Activated B cell treated with CpG ODN at 0.5 μM for 24 hours (primary cell): ENCODE measurements at regions not wholly inside any gene's neighbourhood (a gene's known extent, or its start where the extent isn't known, plus 50 kb on each side); places are given as distances from the start of the nearest gene placed in this dataset.

Experiments
- ATAC-seq: fragments of 200-7000 bp; cut with Tn5 transposase; one replicate; pipeline ENCODE4 v1.10.0; 2021; ENCODE audit warnings: low read depth, mild to moderate bottlenecking, moderate library complexity
- CTCF ChIA-PET: fragments of 350-600 bp; sonication (Branson Sonifier 250); formaldehyde crosslinking; loops from one replicate; lab custom pipeline; 2021; ENCODE audit warnings: antibody characterized with exemption; lab: Charles Lee
- POLR2A ChIA-PET: fragments of 350-600 bp; sonication (Branson Sonifier 250); formaldehyde crosslinking; loops from one replicate; lab custom pipeline; 2021; ENCODE audit warnings: antibody characterized with exemption; lab: Charles Lee
- DNase-seq: peaks from one replicate; pipeline ENCODE4 v3.0.0; 2022
- H3K27ac Mint-ChIP-seq: one replicate; pipeline ENCODE4 v1.8.0; 2020; ENCODE audit warnings: mixed read lengths
- H3K27me3 Mint-ChIP-seq: one replicate; pipeline ENCODE4 v1.8.0; 2021; ENCODE audit warnings: mixed read lengths
- H3K36me3 Mint-ChIP-seq: one replicate; pipeline ENCODE4 v1.8.0; 2021; ENCODE audit warnings: low read depth, mixed read lengths
- H3K4me1 Mint-ChIP-seq: one replicate; pipeline ENCODE4 v1.8.0; 2021; ENCODE audit warnings: mixed read lengths
- H3K4me3 Mint-ChIP-seq: one replicate; pipeline ENCODE4 v1.8.0; 2020; ENCODE audit warnings: mild to moderate bottlenecking, mixed read lengths
- H3K9me3 Mint-ChIP-seq: one replicate; pipeline ENCODE4 v1.8.0; 2020; ENCODE audit warnings: mixed read lengths
- CTCF ChIP-seq: fragments of 200-600 bp; IDR thresholded peaks from one replicate; pipeline ENCODE4 v1.8.0; 2022; ENCODE audit warnings: antibody characterized with exemption, mild to moderate bottlenecking
- intact Hi-C: fragments of 100-400 bp; cut with micrococcal nuclease; formaldehyde crosslinking; loops from one replicate; pipeline ENCODE4 v1.15.1; 2024

- Mint-ChIP-seq H3K4me1 (no peaks in the 10 kb centered on the region), H3K4me3 (no peak overlapping the region), H3K9me3 (no peaks in the 10 kb centered on the region), H3K27me3 (no peaks in the 10 kb centered on the region), H3K27ac (no peak overlapping the region), H3K36me3 (no peaks in the 10 kb centered on the region)
- ATAC-seq (no peak), DNase-seq (no peak)
- intact Hi-C loops: no loop called here
- ChIA-PET POLR2A (no interaction called here), CTCF (no interaction called here)
- TF ChIP-seq CTCF: no peak
These were observed 455.8 kb downstream of the TMEM135 start for GRCh38 chr11:87493516-87493915.

- H3K4me3 Mint-ChIP-seq: no peak overlapping the region
- no peak for ATAC-seq
- H3K4me1 Mint-ChIP-seq: no peaks in the 10 kb centered on the region
- H3K36me3 Mint-ChIP-seq: no peaks in the 10 kb centered on the region
- H3K27me3 Mint-ChIP-seq: no peaks in the 10 kb centered on the region
- H3K9me3 Mint-ChIP-seq: no peaks in the 10 kb centered on the region
- POLR2A ChIA-PET: no interaction called here
- H3K27ac Mint-ChIP-seq: no peak overlapping the region
- CTCF ChIA-PET: interaction anchor here (0.6 to 0.7 kb wide), 3 partner anchors 70 to 444 kb away, joined by 3 to 4 read pairs (median 3); no protein-coding TSS in a partner anchor
- TF ChIP-seq CTCF: no peak
- intact Hi-C loops: no loop called here
- no peak for DNase-seq
These were observed 453.6 kb downstream of the TMEM135 start for GRCh38 chr11:87491381-87491780.

GRCh38 chr11:87490671-87491070 lies 452.9 kb downstream of the TMEM135 start:
- CTCF ChIA-PET: no interaction called here
- no peaks in the 10 kb centered on the region for H3K9me3 Mint-ChIP-seq
- no peaks in the 10 kb centered on the region for H3K27me3 Mint-ChIP-seq

GRCh38 chr11:87484566-87484965 lies 446.8 kb downstream of the TMEM135 start:
- intact Hi-C loops: no loop called here

More at GRCh38 chr11:87490671-87491070, 452.9 kb downstream of the TMEM135 start:
- intact Hi-C loops: no loop called here
- H3K4me1 Mint-ChIP-seq: no peaks in the 10 kb centered on the region
- no peak overlapping the region for H3K4me3 Mint-ChIP-seq
- POLR2A ChIA-PET: no interaction called here
- ATAC-seq (no peak), DNase-seq (no peak)
- H3K36me3 Mint-ChIP-seq: no peaks in the 10 kb centered on the region
- TF ChIP-seq CTCF: no peak
- no peak overlapping the region for H3K27ac Mint-ChIP-seq

GRCh38 chr11:87477321-87477720 lies 439.6 kb downstream of the TMEM135 start:
- Mint-ChIP-seq H3K9me3 (no peaks in the 10 kb centered on the region), H3K27me3 (no peaks in the 10 kb centered on the region), H3K27ac (no peak overlapping the region), H3K4me1 (no peaks in the 10 kb centered on the region), H3K4me3 (no peak overlapping the region), H3K36me3 (no peaks in the 10 kb centered on the region)
- ChIA-PET POLR2A (no interaction called here), CTCF (interaction anchor here (1.0 kb wide), 1 partner anchor 9 kb away, joined by 3 read pairs; no protein-coding TSS in a partner anchor)
- TF ChIP-seq CTCF: no peak
- intact Hi-C loops: no loop called here
- ATAC-seq (no peak), DNase-seq (no peak)

More at GRCh38 chr11:87484566-87484965, 446.8 kb downstream of the TMEM135 start:
- no peak for TF ChIP-seq CTCF
- ATAC-seq (no peak), DNase-seq (no peak)
- POLR2A ChIA-PET: no interaction called here
- no peaks in the 10 kb centered on the region for H3K4me1 Mint-ChIP-seq
- H3K4me3 Mint-ChIP-seq: no peak overlapping the region
- H3K36me3 Mint-ChIP-seq: no peaks in the 10 kb centered on the region
- H3K9me3 Mint-ChIP-seq: no peaks in the 10 kb centered on the region
- H3K27ac Mint-ChIP-seq: no peak overlapping the region
- CTCF ChIA-PET: no interaction called here
- H3K27me3 Mint-ChIP-seq: no peaks in the 10 kb centered on the region
